SIG-M5 treated with dmso at 0.1 percent for 504 hours (cell line): ENCODE measurements at regions not wholly inside any gene's neighbourhood (a gene's known extent, or its start where the extent isn't known, plus 50 kb on each side); places are given as distances from the start of the nearest gene placed in this dataset.

ENCODE experiments used
- DNase-seq: peaks from one replicate; lab custom pipeline; 2025; ENCODE audit not compliant: unreplicated experiment; lab: John Stamatoyannopoulos, UW

DNA sequence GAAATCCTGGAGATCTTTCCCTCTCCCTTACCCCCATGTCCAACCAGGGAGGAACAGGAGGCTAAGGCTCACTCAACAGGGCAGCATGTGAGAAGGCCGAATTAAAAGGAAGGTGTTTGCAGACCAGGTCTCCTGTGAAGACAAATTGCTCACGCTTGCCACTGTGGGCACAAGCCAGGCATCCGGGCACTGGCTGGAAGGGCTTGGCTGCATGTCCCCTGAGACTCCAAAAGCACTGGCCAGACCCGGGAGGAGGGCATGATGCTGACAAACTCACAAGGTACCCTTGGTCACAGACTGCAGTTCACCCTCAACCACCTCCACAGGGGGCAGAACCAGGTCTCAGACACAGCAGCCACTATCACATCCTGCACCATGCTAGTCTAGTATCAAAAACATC lies 113.7 kb upstream of the NSMCE3 start:
- no peak for DNase-seq

- no peak for DNase-seq
Observed at GRCh38 chr15:29382862-29383261, 113.2 kb upstream of the NSMCE3 start.

GRCh38 chr15:29380466-29380865 lies 110.8 kb upstream of the NSMCE3 start:
- no peak for DNase-seq

- DNase-seq, result no peak
Observed at GRCh38 chr15:29379647-29380046, 110.0 kb upstream of the NSMCE3 start.

DNA sequence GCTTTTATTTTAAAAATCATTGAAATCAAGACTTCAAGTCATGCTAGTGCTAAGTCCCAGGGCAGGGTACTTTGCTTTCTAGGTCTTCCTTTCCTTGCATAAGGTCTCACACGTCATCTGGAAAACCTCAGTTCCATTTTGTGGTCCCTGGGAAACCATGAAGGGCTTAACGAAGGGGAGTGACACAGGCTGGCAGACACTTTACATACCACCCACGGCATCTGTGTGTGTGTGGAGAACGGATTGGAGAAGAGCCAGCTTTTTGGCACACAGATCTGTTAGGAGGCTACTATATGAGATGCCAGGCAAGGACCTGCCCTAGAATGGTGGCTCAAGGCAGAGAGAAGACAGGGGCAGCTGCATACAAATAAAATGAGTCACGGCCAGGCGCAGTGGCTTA lies 107.5 kb upstream of the NSMCE3 start:
- DNase-seq, result no peak

DNA sequence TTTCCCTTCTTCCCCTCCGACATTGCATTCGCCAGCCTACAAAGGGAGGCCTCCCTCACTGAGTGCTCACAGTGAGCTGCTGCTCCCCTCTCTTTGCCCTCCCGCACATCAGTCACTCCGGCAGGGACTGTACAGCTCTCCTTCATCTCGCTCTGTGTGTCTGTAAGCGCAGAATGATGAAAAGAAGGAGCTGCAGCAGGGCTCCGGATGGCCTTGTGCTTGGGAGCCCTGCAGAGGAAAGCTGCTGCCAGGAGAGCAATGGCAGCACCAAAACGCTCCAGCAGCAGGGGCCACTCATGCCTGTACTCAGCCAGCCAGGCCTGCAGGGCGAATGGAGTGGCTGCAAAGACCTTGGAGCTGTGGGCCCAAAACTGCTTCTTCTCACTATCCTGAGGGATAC lies 107.0 kb upstream of the NSMCE3 start:
- no peak for DNase-seq

GRCh38 chr15:29369261-29369660 lies 99.6 kb upstream of the NSMCE3 start:
- DNase-seq, result no peak

- DNase-seq, result no peak
Observed at GRCh38 chr15:29364426-29365078, 94.9 kb upstream of the NSMCE3 start.

GRCh38 chr15:29361560-29361959 lies 91.9 kb upstream of the NSMCE3 start:
- no peak for DNase-seq

DNA sequence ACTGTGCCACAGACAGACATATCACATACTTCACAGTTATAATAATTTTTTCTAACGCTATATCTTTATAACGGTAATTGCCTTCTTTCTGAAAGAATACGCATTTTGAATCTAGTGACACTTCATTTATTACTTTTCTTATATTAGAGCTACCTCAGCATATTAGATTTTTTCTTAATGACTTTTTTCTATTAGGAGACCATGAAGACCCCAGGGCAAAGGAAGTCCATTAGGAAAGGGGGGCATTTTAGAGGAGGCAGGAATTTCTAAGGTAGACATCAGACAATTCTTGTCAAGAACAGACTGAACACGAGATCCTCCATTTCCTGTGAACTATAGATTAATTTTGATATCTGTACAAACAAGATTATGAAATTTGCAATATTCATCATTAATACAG lies 90.5 kb upstream of the NSMCE3 start:
- no peak for DNase-seq

DNA sequence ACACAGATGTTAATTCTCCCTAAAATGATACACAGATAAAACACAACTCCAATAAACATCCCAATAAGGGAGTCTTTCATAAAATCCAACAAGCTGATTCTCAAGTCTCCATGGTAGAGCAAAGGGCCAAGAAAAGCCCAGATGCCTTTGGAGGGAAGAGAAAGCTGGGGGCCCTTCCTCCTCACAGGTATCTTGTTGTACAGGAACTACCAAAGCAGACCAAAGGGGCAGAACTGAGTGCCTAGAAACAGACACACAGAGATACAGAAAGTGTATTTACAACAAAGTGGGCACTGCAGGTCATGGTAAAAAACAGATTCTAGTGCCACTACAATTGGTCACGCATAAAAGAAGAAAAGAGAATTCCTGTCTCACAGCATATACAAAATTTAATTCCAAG lies 87.2 kb upstream of the NSMCE3 start:
- no peak for DNase-seq

- DNase-seq, result no peak
Observed at GRCh38 chr15:29355477-29355876, 85.9 kb upstream of the NSMCE3 start.

GRCh38 chr15:29352402-29352801 lies 82.8 kb upstream of the NSMCE3 start:
- DNase-seq, result no peak

- DNase-seq, result no peak
Observed at GRCh38 chr15:29349196-29349595, 79.6 kb upstream of the NSMCE3 start.

DNA sequence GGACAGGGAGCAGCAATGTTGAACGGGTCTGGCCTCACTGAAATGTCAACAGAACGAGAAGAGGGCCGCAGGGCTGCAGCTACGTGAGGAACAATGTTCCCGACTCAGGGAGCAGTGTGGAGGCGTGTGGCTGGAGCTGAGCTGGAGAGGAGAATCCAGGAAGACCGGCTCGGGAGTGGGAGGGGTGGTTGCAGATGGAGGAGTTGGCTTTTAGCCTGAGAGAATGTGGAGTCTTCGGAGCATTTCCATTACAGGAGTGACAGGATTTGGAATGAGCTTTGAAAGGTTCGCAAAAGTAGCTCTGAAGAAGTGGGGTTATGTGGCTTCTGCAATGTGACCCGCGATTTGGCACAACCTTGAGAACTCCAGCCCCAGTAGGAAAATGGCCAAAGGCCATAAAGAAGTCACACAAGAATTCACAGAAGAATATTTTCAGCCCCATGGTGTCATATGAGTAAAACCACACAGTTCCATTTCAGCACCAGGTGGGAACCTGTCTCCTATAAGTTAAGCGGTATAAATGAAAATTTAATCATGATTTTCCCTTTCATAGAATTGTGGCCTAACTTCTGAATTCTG lies 78.8 kb upstream of the NSMCE3 start:
- DNase-seq, result no peak

DNA sequence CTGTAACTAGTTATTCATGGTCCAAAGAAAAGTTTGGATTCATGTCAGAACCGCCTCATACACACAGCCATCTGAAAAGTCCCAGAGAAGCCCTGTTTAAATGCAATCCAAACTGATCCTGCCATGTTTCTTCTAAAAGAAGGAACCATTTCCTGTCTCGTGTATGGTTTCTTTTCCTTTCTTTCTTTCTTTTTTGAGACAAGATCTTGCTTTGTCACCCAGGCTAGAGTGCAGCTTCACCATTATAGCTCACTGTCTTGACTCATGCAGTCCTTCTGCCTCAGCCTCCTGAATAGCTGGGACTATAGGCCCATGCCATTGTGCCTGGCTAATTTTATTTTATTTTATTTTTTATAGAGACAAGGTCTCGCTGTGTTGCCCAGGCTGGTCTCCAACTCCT lies 77.4 kb upstream of the NSMCE3 start:
- DNase-seq, result no peak

DNA sequence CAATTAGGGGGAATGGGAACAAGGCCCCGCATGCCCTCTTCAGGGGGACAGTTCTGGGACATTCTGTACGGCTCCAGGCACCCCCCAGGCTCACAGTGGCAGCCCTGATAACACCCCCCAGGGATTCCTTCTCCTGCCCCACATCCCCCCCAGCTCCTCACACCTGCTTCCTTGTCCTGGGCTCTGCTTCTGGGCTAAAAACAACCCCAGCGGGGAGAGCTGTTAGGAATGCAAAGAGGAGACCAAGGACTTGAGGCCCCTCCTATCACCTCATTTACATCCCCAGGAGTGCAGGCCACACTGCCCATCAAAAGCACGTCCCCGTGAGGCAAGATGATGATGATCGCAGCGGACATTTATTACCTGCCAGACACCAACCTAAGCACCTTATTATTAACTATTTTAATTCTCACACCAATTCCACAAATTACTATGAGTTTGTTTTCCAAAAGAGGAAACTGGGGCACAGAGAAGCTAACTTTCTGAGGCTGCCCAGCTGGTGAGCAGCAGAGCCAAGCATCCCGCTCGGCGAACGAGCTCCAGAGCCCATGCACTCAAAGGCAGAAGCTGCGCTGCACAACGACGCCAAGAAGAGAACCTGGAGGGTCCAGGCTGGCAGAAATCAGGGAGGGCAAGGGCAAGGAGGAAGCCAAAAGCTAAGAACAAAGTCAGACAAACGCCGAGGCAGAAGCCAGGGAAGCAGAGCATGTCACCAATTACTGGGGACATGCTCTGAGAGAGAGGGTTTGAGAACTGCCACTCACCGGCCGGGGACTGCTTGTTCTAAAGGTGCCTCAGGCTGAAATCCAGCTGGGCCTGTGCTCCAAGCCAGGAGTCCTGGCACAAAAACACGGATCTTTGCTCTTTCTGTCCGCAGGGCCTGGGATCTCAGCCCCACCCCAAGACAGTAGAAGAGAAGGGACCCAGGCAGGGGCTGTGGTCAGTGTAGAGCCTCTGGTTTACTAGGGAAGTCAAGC lies 76.2 kb upstream of the NSMCE3 start:
- DNase-seq, result no peak

DNA sequence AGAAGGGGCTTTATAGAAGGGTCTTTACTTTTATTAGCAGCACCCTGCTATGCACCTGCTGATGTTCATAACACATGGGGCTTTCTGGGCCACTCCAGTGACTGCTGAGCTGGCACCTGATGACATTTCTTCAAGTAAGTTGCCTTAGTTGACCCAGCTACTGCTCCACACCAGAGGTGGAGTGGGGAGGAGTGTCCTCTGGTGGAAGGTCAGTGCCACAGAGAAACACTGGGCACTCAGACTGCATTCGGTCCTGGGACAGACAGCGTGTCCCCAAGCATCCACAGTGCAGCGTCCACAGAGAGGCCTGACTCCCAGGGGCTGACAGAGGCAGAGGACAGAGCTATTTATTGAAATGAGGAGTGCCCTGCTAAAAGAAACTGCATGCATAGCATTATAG lies 74.9 kb upstream of the NSMCE3 start:
- DNase-seq, result no peak

DNA sequence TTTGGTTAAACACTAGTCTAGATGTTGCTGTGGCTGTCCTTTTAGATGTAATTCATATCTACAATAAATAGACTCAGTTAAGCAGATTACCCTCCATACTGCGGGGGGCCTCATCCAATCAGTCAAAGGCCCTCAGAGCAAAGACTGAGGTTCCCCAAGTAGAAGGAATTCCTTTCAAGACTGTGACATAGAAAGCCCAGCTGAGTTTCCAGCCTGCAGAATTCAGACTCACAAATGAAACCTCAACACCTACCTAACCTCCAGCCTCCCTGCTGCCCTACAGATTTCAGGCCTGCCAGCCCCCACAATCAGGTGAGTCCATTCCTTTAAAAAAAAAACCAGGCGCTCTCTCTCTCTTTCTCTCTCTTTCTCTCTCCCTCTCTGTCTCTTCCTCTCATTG lies 73.6 kb upstream of the NSMCE3 start:
- no peak for DNase-seq

DNA sequence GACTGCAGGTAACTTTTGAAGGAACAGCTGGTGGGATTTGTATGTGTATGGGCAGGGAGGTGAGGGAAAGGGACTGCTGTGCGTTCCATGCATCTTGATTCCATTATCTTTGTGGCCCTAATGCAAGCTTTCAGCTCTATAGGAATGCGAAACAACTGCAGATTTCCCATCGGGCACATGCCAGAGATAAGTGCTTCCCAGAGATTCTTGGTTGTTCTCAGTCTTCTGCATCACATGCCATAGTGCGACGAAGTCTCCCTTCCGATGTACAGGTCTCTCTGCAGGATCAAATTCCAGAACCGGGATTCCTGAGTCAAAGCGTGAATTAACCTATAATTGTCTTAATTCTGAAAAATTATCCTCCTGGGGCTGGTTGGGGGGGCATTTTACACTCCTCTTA lies 72.6 kb upstream of the NSMCE3 start:
- no peak for DNase-seq

GRCh38 chr15:29337156-29337959 lies 67.7 kb upstream of the NSMCE3 start:
- no peak for DNase-seq
